Ammon's horn (tissue), 1 donor: ENCODE measurements at regions not wholly inside any gene's neighbourhood (a gene's known extent, or its start where the extent isn't known, plus 50 kb on each side); places are given as distances from the start of the nearest gene placed in this dataset.

ENCODE experiments used
- DNase-seq: peaks from one replicate; pipeline ENCODE4 v3.0.0-alpha.2; 2016; ENCODE audit warnings: low spot score

GRCh38 chr5:58113172-58113571, 346.7 kb downstream of the PLK2 start:
- no peak for DNase-seq

GRCh38 chr5:58108511-58108910, 351.4 kb downstream of the PLK2 start:
- DNase-seq, result no peak

GRCh38 chr5:58107704-58108103, 352.2 kb downstream of the PLK2 start:
- no peak for DNase-seq

DNA sequence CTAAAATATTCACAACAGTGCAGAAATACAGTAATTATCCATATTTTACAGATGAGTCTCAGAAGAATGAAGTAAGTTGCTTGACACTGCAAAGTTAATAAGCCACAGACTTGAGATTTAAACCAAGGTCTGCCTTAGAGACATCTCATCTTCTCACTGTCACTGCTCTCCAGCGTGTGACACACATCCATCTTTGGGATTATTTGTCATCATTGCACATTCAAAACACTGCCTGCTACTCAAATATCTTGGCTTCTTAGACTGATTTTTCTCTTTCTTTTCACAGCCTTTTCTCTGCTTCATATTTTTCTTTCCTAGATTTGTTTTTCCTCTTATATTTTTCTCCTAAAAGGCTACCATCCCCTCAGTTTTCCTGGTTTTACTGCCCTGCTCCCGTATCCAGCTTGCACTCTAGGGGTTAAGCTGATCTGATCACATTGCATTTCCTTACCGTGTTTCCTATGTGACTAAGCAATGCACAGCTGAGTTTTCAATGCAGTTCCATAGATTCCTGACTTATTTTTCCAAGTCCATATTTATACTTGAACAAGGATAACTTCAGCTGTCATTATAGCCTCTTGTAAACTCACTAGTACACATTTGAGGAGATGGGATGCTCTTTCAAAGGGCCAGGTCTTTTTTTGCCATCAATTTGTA, 353.0 kb downstream of the PLK2 start:
- no peak for DNase-seq

GRCh38 chr5:58105836-58106235, 354.1 kb downstream of the PLK2 start:
- DNase-seq, result no peak

DNA sequence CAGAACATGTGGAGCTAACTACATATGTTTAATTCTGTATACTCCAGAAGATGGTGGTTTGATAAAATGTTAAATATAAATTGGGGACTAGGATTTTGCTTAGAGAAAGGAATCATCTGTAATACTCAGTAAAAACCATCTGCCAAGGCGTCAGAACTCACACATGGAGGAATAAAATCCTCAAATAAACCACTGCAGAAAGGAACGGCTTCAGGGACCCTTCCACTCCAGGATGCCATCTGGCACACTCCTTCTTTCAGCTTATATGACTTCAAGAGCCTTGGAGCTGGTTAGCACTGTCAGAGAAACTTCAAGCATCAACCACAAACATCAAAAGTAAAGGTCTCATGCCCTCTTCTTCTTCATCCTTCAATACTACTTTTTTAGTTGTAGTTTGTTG, 360.6 kb downstream of the PLK2 start:
- no peak for DNase-seq

- DNase-seq, result no peak
These were observed 365.9 kb downstream of the PLK2 start for GRCh38 chr5:58094031-58094430.

DNA sequence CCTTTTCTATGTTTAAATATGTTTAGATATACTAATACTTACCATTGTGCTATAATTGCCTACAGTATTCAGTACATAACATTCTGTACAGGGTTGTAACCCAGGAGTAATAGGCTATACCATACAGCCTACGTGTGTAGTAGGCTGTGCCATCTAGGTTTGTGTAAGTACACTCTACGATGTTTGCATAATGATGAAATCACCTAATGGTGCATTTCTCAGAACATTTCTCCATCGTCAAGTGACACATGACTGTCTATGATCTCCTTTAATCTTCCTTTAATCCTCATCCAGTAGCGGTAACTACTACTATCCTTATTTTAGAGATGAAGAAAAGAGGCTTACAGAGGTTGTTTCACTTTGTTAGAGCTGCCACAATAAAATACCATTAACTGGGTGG, 369.2 kb downstream of the PLK2 start:
- no peak for DNase-seq

DNA sequence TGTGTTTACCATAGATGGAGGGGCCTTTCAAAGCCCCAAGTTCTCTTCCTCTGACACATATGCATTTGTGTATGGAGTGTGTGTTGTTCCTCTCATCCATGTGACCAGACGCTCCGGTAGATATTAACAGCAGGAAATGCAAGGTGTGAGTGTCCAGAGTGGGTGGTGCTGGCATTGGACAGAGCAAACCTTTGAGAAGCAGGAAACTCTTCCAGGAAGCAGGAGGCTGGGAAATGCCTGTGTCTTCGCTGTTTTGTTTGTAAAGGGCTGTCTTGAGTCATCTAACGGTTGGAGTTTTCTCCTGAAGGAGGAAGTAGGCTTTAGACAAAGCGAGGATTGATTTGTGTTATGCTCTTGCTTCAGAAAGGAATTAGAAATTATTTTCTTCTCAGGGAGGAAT, 370.9 kb downstream of the PLK2 start:
- no peak for DNase-seq

GRCh38 chr5:58087905-58088304, 372.0 kb downstream of the PLK2 start:
- no peak for DNase-seq

DNA sequence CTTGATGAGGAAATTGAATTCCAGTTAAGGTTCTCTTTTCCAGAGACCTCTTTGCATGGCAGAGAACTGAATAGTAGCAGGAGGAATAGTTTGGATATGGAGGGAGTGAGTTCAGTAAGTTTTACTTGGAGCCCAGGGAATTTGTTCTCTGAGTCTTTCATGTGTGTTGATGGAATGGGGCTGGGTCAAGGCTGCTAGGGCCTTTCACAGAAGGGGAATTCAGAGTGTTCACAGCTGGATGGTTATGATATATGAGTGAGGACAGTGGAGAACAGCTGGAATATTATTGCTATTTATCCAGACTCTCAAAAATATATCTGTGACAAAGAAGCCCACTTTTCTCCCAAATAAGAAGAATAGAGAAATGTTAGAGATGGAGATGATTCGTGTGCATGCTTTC, 372.8 kb downstream of the PLK2 start:
- DNase-seq, result no peak

- DNase-seq, result peak; percentile 46
These were observed 374.1 kb downstream of the PLK2 start for GRCh38 chr5:58085800-58086199.

DNA sequence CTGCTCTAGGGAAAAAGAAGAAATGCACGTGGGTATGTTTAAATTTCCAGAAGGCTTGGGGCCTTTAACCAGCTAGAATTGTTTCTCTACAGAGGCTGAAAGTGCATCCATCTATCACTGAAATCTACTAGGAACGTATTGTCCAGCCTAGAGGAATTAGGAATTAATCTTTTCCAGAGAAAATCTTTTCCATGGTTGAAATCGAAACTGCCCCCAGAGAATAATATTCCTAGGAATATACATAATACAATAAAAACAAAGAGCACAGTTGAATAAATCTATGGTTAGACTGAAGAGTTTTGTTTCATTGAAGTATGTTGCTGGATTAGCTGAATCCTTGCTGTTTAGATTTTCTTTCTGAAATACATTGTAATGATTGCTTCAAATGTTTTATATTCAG, 378.5 kb downstream of the PLK2 start:
- DNase-seq, result no peak

DNA sequence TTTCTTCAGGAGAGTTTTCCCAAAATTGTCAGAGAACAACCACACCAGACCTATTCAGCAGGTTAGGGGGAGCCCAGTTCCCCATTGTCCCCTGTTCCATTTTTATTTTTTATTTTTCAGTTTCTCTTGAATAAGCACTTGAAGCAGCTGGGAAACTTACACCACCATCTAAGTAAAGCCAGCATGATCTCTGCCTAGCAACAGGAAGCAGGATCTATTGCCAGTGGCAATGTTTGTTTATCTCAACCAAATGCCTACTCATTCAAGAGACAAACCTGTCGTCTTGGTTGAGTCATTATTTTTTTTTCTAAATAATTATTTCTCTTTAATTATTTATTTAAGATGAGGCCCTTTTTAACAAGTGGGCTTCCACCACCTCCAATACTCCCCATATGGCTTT, 379.3 kb downstream of the PLK2 start:
- peak; percentile 33 for DNase-seq

DNA sequence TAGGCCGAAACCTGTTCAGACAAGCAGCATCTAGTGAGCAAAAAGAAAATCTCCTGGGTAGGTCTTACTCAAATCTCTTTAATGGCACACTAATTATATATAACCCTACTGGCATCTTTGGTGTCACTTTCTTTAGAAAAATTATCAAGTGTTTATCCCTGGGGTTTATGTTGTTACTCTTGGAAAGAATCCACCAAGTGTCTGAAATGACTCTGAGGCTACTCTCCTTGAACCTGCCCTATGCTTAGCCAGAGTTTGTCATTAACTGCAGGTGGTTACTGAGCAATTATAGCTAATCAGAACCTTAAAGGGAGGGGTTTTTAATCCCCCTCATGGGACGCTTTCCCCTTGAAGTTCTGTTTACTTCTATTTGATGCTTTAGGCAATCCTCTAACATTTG, 381.9 kb downstream of the PLK2 start:
- DNase-seq, result no peak

DNA sequence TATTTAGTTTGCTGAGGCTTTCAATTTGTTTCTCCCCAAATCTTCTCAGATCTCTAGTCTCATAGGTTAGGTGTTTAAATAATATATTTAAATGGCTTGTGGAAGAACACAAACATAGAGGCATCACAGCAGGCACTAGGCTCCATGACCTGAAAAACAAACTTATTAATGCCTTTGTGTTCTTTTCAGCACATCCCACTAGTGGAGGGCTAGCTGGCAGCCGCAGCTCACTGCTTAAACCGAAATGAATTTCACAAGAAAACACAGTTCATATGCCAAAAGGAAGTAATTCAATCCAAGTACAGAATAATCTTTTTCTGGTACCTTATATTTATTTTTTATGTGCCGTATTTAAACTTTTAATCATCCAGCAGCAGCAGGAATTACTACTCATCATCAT, 382.5 kb downstream of the PLK2 start:
- no peak for DNase-seq

GRCh38 chr5:58076483-58077257, 383.2 kb downstream of the PLK2 start:
- DNase-seq, result no peak

- DNase-seq, result no peak
These were observed 384.0 kb downstream of the PLK2 start for GRCh38 chr5:58075907-58076306.

GRCh38 chr5:58074717-58075116, 385.2 kb downstream of the PLK2 start:
- DNase-seq, result no peak

DNA sequence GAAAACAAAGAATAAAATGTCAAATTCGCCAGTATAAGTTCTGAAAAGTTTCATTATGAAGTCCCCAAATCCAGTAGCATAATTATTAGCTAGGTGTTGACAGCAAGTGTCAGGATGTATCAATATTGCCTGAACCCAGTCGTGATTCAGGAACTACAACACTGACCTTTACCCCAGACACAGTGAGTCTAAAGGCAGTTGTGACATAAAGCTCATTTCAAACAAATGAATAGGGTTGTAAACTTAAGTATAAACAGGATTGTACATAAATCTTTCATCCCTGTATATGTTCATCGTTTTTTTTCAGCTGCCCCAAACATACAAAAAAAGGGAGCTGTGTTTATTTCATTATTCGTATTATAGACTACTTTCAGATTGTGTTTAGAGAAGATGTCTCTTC, 385.7 kb downstream of the PLK2 start:
- no peak for DNase-seq

DNA sequence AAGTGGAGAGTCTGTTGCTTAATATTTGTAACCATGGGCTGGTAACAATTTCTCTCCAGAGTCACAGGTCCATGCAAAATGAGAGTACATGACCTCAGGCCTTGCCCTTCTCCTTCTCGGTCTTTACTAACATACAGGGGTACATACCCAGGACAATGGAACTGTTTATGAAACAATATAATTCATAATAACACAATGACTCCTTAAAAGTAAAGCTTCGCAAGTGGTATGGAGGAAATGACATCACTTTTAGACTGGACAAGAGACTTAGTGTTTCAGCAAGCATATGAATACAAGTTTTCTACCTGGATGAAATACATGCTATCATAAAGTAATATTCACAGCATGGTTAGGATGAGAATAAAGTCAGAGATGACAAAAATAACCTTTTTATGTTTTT, 386.6 kb downstream of the PLK2 start:
- no peak for DNase-seq

- DNase-seq, result no peak
These were observed 387.5 kb downstream of the PLK2 start for GRCh38 chr5:58072300-58072965.

- DNase-seq, result no peak
These were observed 388.3 kb downstream of the PLK2 start for GRCh38 chr5:58071566-58071965.
